ENCODE measurements at regions not wholly inside any gene's neighbourhood (a gene's known extent, or its start where the extent isn't known, plus 50 kb on each side); places are given as distances from the start of the nearest gene placed in this dataset.
A peak's percentile ranks its signal among the peaks of the same experiment; 100 is the strongest.
"Not testable (repeated sequence)": the region's sequence is repeated elsewhere in the genome, so short reads cannot be mapped to it uniquely, and the experiment has no call there.

- DNase-seq (ENCODE audit: low spot score): no peak
Observed at GRCh38 chr3:11712646-11713045, 68.9 kb upstream of the VGLL4 start.

- no peak for DNase-seq (ENCODE audit: low spot score)
Observed at GRCh38 chr3:11711876-11712275, 68.2 kb upstream of the VGLL4 start.

GRCh38 chr3:11709782-11710181 lies 66.1 kb upstream of the VGLL4 start:
- no peak for DNase-seq (ENCODE audit: low spot score)

GRCh38 chr3:11707084-11707483 lies 63.4 kb upstream of the VGLL4 start:
- DNase-seq (ENCODE audit: low spot score): not testable (repeated sequence)

GRCh38 chr3:11706604-11707003 lies 62.9 kb upstream of the VGLL4 start:
- peak; percentile 5 for DNase-seq (ENCODE audit: low spot score)

GRCh38 chr3:11705049-11705448 lies 61.3 kb upstream of the VGLL4 start:
- peak; percentile 47 for DNase-seq (ENCODE audit: low spot score)

- no peak for DNase-seq (ENCODE audit: low spot score)
Observed at GRCh38 chr3:11703146-11703545, 59.4 kb upstream of the VGLL4 start.

GRCh38 chr3:11699083-11699427 lies 55.3 kb upstream of the VGLL4 start:
- peak; percentile 70 for DNase-seq (ENCODE audit: low spot score)

GRCh38 chr3:11698326-11699082 lies 54.8 kb upstream of the VGLL4 start:
- peak; percentile 62 for DNase-seq (ENCODE audit: low spot score)

- DNase-seq (ENCODE audit: low spot score): no peak
Observed at GRCh38 chr3:11697701-11698100, 54.0 kb upstream of the VGLL4 start.

GRCh38 chr3:11696054-11696453 lies 52.3 kb upstream of the VGLL4 start:
- no peak for DNase-seq (ENCODE audit: low spot score)

Data from kidney tubule cell (primary cell).